ENCODE measurements at regions not wholly inside any gene's neighbourhood (a gene's known extent, or its start where the extent isn't known, plus 50 kb on each side); places are given as distances from the start of the nearest gene placed in this dataset.
"Not testable (repeated sequence)": the region's sequence is repeated elsewhere in the genome, so short reads cannot be mapped to it uniquely, and the experiment has no call there.

DNA sequence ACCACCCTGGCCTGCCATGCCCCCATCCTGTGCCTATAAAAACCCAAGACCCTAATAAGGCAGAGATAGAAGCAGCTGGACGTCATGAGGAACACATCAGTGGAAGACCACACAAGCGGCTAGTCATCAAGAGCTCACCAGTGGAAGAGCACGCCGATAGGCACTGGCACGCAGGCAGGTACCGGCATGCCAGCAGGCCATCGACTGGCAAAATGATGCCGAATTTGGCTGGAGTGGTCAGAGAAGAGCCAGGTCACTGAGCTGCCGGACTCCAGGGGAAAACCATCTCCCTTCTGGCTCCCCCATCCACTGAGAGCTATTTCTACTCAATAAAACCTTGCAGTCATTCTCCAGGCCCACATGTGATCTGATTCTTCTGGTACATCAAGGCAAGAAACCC lies 227.6 kb upstream of the EXOC2 start:
- DNase-seq, result no peak

GRCh38 chr6:919500-919899 lies 226.6 kb upstream of the EXOC2 start:
- no peak for DNase-seq

DNA sequence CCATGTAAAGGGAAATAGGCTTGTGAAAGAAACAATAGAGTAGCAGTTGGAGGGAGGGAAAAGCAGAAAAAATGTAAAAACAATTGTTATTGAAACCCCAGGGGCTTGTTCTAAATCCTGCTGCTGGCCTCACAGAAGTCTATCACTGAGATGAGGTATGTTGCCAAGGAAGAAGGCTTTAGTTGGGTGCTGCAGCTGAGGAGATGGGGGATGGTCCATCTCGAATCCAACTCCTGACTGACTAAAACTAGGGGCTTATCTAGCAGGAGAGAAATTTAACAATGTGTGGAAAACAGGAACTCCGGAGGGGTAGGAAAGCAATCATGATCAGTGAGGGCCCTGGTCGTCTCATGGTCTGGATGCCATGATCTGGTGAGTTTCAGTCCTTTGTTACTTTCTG lies 225.0 kb upstream of the EXOC2 start:
- no peak for DNase-seq

DNA sequence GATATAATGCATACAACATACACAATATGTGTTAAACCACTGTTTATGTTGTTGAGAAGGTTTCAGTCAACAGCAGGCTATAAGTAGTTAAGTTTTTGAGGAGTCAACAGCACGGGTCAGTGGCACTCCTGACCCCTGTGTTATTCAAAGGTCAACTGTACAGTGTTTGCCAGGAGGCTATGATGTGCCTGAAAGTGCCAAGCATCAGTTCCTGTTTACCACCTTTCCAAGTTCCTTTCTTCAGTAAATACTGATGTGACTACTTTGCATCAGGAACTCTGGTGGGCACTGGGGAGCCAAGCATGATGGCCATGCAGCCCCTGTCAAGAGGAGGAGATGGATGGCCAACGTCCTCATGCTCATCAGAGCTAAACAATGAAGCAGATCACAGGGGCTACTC lies 224.4 kb upstream of the EXOC2 start:
- no peak for DNase-seq

DNA sequence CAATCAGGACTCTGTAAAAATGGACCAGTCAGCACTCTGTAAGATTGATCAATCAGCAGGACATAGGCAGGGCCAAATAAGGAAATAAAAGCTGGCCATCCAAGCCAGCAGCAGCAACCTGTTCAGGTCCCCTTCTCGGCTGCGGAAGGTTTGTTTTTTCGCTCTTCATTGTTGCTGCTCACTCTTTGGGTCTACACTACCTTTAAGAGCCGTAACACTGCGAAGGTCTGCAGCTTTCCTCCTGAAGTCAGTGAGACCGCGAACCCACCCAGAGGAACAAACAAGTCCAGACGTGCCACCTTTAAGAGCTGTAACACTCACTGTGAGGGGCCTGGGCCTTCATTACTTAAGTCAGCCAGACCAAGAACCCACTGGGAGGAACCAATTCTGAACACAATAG lies 223.2 kb upstream of the EXOC2 start:
- DNase-seq, result no peak

DNA sequence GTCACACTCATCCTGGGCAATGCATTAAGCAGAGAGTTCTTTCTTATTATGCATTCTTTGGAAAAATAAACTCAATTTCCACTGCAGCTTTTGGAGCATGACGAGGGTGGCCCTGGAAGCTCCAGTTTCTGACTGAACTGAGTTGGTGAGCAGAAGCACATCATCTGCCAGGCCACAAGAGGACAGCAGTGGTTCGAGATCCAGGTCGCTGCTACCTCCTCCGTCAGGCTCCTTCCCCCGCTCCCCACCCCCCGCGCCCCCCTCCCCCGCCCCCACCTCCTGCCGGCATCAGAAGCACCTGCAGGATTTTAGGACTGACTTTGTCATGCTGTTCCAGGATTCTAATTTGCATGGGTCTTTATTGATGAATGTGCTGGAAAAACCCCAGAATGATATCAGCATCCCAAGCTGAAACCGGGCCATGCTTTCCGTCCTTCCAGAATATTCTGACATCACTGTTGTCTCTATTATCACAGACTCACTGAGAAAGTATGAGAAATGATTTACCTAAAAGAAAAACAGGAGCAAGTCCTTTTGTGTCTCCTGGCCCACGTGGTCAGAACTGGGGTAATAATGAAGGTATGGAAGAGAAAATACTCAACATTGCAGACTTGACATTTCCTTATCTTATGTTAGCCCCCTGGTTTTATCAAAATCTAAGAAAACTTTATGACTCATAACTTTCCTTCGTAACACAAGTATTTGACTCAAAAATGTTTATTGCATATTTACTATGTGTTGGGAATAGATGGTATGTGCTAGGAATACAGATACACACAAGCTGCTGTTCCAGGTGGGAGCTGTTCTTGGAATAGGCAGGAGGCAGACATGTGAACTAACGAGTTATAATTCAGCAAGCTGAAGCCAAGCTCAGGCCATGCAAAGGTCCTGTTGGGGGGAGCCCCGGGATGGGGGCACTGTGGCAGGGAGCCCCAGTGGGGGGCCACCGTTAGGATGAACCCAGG lies 220.2 kb upstream of the EXOC2 start:
- peak; percentile 27 for DNase-seq

GRCh38 chr6:907928-908327 lies 215.0 kb upstream of the EXOC2 start:
- no peak for DNase-seq

- DNase-seq, result no peak
Observed at GRCh38 chr6:906920-907319, 214.0 kb upstream of the EXOC2 start.

DNA sequence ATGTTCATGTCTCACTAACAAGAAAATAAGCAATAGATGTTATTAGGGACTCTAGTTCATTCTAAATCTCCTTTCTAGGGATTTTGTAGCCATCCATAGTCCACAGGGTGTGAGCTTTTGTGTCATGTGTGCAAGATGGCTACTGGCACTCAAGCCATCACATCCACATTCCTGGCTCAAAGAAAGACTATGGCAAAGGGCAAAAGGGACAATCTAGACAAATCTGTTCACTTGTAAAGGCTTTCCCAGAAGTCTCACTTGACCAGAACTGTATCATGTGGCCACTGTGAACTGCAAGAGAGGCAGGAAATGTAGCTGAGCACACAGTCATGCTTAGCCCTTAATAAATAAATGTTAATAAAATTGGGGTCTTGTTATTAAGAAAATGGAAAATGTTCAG lies 212.6 kb upstream of the EXOC2 start:
- no peak for DNase-seq

- DNase-seq, result no peak
Observed at GRCh38 chr6:904994-905393, 212.1 kb upstream of the EXOC2 start.

GRCh38 chr6:903761-904160 lies 210.8 kb upstream of the EXOC2 start:
- no peak for DNase-seq

DNA sequence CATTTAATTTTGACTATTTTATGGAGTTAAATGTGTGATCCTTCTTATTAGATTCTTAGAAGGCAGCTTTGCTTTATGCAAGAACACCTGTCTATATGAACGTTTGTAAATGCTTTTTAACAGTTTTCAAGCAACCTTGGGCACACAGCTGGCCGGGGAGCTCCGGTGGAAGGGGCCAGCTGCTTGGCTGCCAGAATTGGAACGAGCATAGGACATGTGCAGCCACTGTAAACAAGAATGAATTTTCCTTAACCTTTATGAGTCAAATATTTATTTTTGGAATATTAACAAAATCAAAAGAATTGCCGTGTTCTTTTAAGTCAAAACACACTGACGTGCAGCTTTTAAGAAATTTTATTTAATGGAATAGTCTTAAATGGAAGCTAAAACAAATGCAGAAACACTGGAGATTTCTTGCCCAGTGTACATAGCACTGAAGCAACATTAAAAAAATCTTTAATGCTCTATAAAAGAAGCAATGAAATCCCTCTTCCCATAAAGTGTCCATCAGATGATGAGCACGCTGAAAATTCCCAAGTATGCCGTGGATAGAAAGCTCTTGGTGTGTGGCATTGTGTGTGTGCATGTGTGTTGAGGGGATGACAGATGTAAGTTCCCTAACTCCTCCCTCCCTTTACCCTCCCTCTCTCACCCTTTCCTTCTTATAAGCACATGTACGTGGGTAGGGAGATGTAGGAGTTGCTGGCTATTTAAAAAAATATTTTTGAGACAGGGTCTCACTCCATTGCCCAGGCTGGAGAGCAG lies 208.9 kb upstream of the EXOC2 start:
- DNase-seq, result no peak

DNA sequence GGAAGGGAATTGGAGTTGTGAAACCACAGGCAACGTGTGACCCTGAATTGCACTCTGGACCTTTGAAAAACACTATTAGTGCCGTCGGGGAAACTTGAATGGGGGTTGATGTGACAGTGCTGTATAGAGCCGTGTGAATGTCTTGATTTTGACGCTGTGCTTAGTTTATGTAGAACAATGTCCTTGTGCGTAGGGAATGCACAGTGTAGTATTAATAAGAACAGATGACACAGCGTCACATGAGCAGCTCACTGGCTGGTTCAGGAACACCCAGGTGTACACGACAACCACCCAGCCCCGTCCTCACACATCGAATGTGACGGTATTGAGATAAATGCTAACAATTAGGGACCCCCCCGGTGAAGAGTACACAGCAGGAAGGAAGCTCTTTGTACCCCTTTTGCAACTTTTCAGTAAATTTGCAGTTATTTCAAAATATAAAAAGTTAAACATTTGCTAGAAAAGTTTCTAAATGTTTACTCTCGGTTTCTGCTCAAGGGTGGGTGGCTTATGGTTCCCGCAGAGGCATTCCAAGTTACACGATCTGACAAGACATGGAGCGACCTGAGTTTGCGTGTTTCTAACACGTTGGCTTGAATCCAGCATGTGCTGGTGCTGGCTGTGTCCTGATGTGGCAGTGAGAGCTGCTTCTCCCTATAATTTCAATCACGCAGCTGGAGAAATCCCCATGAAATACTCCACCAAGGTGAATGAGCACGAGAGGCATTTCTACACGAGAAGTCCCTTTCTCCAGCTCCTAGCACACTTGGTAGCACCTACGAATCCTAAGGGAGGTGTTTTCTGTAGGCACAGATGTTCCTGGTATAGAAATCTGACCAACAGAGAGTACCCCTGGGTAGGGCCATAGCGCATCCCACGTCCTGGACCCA lies 208.0 kb upstream of the EXOC2 start:
- DNase-seq, result no peak

GRCh38 chr6:897528-898207 lies 204.7 kb upstream of the EXOC2 start:
- no peak for DNase-seq

- no peak for DNase-seq
Observed at GRCh38 chr6:894274-894673, 201.3 kb upstream of the EXOC2 start.

- no peak for DNase-seq
Observed at GRCh38 chr6:890995-891394, 198.1 kb upstream of the EXOC2 start.

DNA sequence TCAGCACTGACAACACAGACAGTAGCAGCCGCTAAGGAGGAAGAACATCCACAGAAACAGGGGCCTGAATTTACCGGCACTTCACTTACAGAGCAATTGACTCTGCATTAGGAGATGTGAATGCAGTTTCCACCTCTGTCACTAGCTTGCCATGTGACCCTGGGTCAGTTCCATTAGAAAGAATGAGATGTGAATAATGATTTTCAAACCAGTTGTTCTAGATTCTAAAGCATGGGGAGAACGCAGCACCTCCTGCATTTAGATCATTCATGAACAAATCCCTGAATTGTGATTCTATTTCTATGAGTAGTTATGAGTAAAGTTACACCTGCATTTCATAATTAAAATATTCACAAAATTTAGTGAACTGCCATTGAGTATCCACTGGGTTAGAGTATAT lies 197.3 kb upstream of the EXOC2 start:
- no peak for DNase-seq

DNA sequence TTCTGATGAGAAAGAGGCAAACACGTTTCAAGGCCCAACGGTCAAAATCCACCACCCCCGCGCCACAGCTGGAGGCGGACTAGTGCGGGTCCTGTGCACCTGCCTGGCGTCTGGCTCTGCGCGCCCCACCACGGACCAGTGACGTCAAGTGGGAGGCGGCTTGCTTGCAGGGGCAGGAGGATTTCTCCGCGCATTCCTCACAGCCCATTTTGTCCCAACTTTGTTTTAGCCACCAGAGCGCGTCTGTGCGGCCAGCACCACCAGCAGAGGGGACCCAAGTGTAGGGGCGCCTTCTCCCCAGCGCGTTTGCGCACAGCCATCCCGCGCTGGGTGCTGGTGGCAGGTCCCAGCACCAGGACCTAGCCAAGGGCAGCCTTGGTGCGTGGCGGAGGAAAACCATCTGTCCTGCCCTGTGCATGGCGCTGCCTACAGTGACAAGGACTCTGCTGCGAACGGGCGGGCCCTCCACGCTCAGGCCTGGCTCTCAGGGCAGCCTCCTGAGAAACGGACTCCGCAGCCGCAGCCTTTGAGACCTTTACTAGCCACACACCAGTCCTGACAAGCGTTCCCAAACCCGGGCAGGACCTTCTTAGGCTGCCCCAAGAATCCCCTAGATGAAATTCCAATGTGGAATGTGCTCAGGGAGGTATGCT lies 194.8 kb upstream of the EXOC2 start:
- no peak for DNase-seq

GRCh38 chr6:886116-886515 lies 193.2 kb upstream of the EXOC2 start:
- not testable (repeated sequence) for DNase-seq

DNA sequence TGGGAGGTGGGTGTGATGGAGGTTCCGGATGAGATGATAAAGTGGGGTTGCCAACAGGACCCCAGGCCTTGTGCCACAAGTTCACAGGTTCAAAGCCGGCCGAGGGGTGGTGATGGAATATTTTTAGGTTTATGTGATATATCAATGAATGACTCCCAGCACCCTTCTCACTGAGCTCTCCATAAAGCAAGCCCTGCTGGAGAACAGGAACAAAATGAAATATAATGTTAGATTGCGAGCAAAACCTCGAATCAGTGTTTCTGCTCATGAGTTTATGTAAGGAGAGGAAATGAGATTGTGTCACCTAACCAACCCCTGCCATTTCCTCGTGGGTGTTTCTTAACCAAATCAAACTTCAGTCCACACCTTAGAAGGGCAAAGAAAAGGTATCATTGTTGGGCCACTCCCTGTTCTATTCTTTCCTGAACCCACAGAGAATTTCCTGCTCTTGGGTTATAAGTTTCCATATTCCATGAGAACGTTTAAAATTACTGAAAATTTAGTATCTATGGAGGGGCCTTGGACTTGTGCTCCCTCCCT lies 192.2 kb upstream of the EXOC2 start:
- no peak for DNase-seq

GRCh38 chr6:884570-884969 lies 191.6 kb upstream of the EXOC2 start:
- no peak for DNase-seq

Measured in amniotic stem cell (primary cell).